GM21423 (cell line): ENCODE measurements at regions not wholly inside any gene's neighbourhood (a gene's known extent, or its start where the extent isn't known, plus 50 kb on each side); places are given as distances from the start of the nearest gene placed in this dataset.

Experiments
- ATAC-seq: cut with Tn5 transposase; IDR thresholded peaks from one replicate; pipeline ENCODE4 v1.9.1; 2021; ENCODE audit warnings: mild to moderate bottlenecking, moderate library complexity; ENCODE audit not compliant: unreplicated experiment

- no peak for ATAC-seq
These were observed 414.5 kb upstream of the COBL start for GRCh38 chr7:51731075-51731474.

- ATAC-seq: no peak
These were observed 410.8 kb upstream of the COBL start for GRCh38 chr7:51727441-51727840.

- ATAC-seq: no peak
These were observed 390.2 kb upstream of the COBL start for GRCh38 chr7:51706851-51707250.

- no peak for ATAC-seq
These were observed 389.1 kb upstream of the COBL start for GRCh38 chr7:51705701-51706100.

- no peak for ATAC-seq
These were observed 386.1 kb upstream of the COBL start for GRCh38 chr7:51702673-51703072.

GRCh38 chr7:51701935-51702334 lies 385.3 kb upstream of the COBL start:
- ATAC-seq: no peak

GRCh38 chr7:51700593-51701215 lies 384.1 kb upstream of the COBL start:
- no peak for ATAC-seq

- no peak for ATAC-seq
These were observed 376.6 kb upstream of the COBL start for GRCh38 chr7:51693258-51693657.

GRCh38 chr7:51689547-51689946 lies 372.9 kb upstream of the COBL start:
- ATAC-seq: no peak

- no peak for ATAC-seq
These were observed 369.2 kb upstream of the COBL start for GRCh38 chr7:51685794-51686193.

GRCh38 chr7:51680594-51681399 lies 364.2 kb upstream of the COBL start:
- no peak for ATAC-seq

- ATAC-seq: no peak
These were observed 362.7 kb upstream of the COBL start for GRCh38 chr7:51679358-51679757.

- ATAC-seq: no peak
These were observed 350.1 kb upstream of the COBL start for GRCh38 chr7:51666751-51667150.

GRCh38 chr7:51666266-51666665 lies 349.7 kb upstream of the COBL start:
- no peak for ATAC-seq

GRCh38 chr7:51665045-51665780 lies 348.6 kb upstream of the COBL start:
- ATAC-seq: no peak

GRCh38 chr7:51660516-51660915 lies 343.9 kb upstream of the COBL start:
- no peak for ATAC-seq

- ATAC-seq: no peak
These were observed 342.1 kb upstream of the COBL start for GRCh38 chr7:51658684-51659083.

GRCh38 chr7:51647931-51648351 lies 331.3 kb upstream of the COBL start:
- ATAC-seq: no peak

- ATAC-seq: no peak
These were observed 330.9 kb upstream of the COBL start for GRCh38 chr7:51647486-51647885.

GRCh38 chr7:51645702-51646298 lies 329.2 kb upstream of the COBL start:
- no peak for ATAC-seq

GRCh38 chr7:51645255-51645654 lies 328.6 kb upstream of the COBL start:
- ATAC-seq: no peak
